GM18951 (cell line): ENCODE measurements at regions not wholly inside any gene's neighbourhood (a gene's known extent, or its start where the extent isn't known, plus 50 kb on each side); places are given as distances from the start of the nearest gene placed in this dataset.
"Not testable (repeated sequence)": the region's sequence is repeated elsewhere in the genome, so short reads cannot be mapped to it uniquely, and the experiment has no call there.

Source experiments
- POLR2A ChIP-seq: IDR thresholded peaks from 4 replicates; pipeline ENCODE4 v1.6.1; 2011; ENCODE audit warnings: mild to moderate bottlenecking; ENCODE audit not compliant: insufficient read length, insufficient read depth; ENCODE audit errors: extremely low read depth
- in situ Hi-C: fragments of 300-500 bp; cut with MboI; formaldehyde crosslinking; loops from one replicate; pipeline ENCODE4 v1.12.0; 2022; ENCODE audit warnings: low sequenced_read_pairs, mixed read lengths, inconsistent platforms; ENCODE audit not compliant: unreplicated experiment

- no peak for TF ChIP-seq POLR2A
- in situ Hi-C loops, result no loop called here
These were observed 266.1 kb downstream of the MTERF1 start for GRCh38 chr7:91614431-91614830.

- in situ Hi-C loops, result no loop called here
- TF ChIP-seq POLR2A, result no peak
These were observed 261.4 kb downstream of the MTERF1 start for GRCh38 chr7:91618776-91619765.

- no peak for TF ChIP-seq POLR2A
- in situ Hi-C loops, result no loop called here
These were observed 259.7 kb downstream of the MTERF1 start for GRCh38 chr7:91620827-91621226.

- in situ Hi-C loops, result not testable (repeated sequence)
These were observed 253.2 kb downstream of the MTERF1 start for GRCh38 chr7:91627324-91627723.

- no peak for TF ChIP-seq POLR2A
- in situ Hi-C loops, result no loop called here
These were observed 251.8 kb downstream of the MTERF1 start for GRCh38 chr7:91628742-91629141.

- TF ChIP-seq POLR2A, result no peak
- in situ Hi-C loops, result no loop called here
These were observed 249.7 kb downstream of the MTERF1 start for GRCh38 chr7:91630581-91631380.

- in situ Hi-C loops, result no loop called here
- no peak for TF ChIP-seq POLR2A
These were observed 248.1 kb downstream of the MTERF1 start for GRCh38 chr7:91632234-91632940.

GRCh38 chr7:91633013-91633441 lies 247.5 kb downstream of the MTERF1 start:
- in situ Hi-C loops, result no loop called here
- TF ChIP-seq POLR2A, result no peak

- TF ChIP-seq POLR2A, result no peak
- in situ Hi-C loops, result no loop called here
These were observed 245.9 kb downstream of the MTERF1 start for GRCh38 chr7:91634485-91635177.

- in situ Hi-C loops, result no loop called here
These were observed 244.3 kb downstream of the MTERF1 start for GRCh38 chr7:91636129-91636724.

GRCh38 chr7:91636728-91637127 lies 243.8 kb downstream of the MTERF1 start:
- in situ Hi-C loops, result no loop called here

More at GRCh38 chr7:91636129-91636724, 244.3 kb downstream of the MTERF1 start:
- TF ChIP-seq POLR2A, result no peak

GRCh38 chr7:91644256-91644655 lies 236.2 kb downstream of the MTERF1 start:
- TF ChIP-seq POLR2A, result no peak
- in situ Hi-C loops, result loop anchor here (10.0 kb wide), 1 partner anchor 559 kb away; no protein-coding TSS in a partner anchor

More at GRCh38 chr7:91636728-91637127, 243.8 kb downstream of the MTERF1 start:
- TF ChIP-seq POLR2A, result no peak
